ENCODE measurements at regions not wholly inside any gene's neighbourhood (a gene's known extent, or its start where the extent isn't known, plus 50 kb on each side); places are given as distances from the start of the nearest gene placed in this dataset.

DNA sequence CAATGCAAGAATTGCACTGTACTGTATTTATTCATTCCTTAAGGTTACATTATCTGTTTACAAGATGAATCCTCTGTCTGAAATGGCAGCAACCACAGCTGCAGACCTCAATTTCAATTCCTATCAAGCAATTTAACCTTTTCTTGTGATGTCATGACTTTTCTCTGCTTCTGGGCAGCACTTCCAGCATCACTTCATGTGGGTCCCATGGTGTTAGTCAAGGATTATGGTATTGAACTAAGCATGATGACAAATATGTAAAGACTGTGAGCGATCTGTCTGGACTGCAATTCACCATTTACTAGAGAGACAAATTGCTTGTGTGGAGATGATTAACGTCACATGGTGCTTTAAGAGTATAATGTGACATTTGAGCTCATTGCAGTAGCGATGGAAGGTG, 90.5 kb upstream of the CCN2 start:
- H3K27ac ChIP-seq (ENCODE audit: low read depth, low read length): no peak overlapping the region

More for the DNA sequence above, 90.5 kb upstream of the CCN2 start:
- ChIA-PET POLR2A (ENCODE audit: partially characterized antibody) (interaction anchor here (1.0 to 1.2 kb wide), 3 partner anchors 11 to 92 kb away, joined by 3 to 4 read pairs (median 3); partner anchors contain the start of gene CCN2), CTCF (ENCODE audit: partially characterized antibody) (interaction anchor here (0.7 to 1.5 kb wide), 5 partner anchors 16 to 243 kb away, joined by 3 to 4 read pairs (median 3); no protein-coding TSS in a partner anchor)
- H3K4me3 ChIP-seq (ENCODE audit: extremely low read depth in 1 of 4, insufficient read depth in 2 of 4, low read depth in 3 of 4, low read length in 4 of 4): no peak overlapping the region
- no peak overlapping the region for H2BK15ac ChIP-seq (ENCODE audit: low read length)
- 89% methylated on average over 3 of the region's 3 CpGs; no CpG with 5 or more reads in 1 of the 2 experiments for WGBS, 2 experiments (ENCODE audit: extremely low coverage in 1 of 2, insufficient coverage in 1 of 2, insufficient read length in 1 of 2, insufficient replicate concordance in 2 of 2, low coverage in 1 of 2, low lambda C conversion rate in 2 of 2, missing lambda C conversion rate in 1 of 2)
- no peaks in the 10 kb centered on the region for H3K79me1 ChIP-seq (ENCODE audit: low read depth, low read length)
- no peak for DNase-seq (ENCODE audit: low read depth in 1 of 2, low spot score in 2 of 2)
- H3K9ac ChIP-seq (replicated peaks in 1 of 4; ENCODE audit: extremely low read depth in 1 of 4, low read depth in 3 of 4, low read length in 3 of 4): no peak overlapping the region
- H4K20me1 ChIP-seq (replicated peaks in 1 of 2; ENCODE audit: control insufficient read depth in 1 of 2, insufficient read depth in 2 of 2, low read length in 2 of 2): no peaks in the 10 kb centered on the region
- H3K36me3 ChIP-seq (ENCODE audit: control insufficient read depth in 2 of 4, insufficient read depth in 4 of 4, low read length in 3 of 4): no peaks in the 10 kb centered on the region
- no peaks in the 10 kb centered on the region for H3K27me3 ChIP-seq (replicated peaks in 1 of 4; ENCODE audit: control insufficient read depth in 3 of 4, extremely low read depth in 1 of 4, insufficient read depth in 3 of 4, low read length in 3 of 4)
- no peak overlapping the region for H4K5ac ChIP-seq (ENCODE audit: insufficient read length, low read depth, low read length)
- H3K18ac ChIP-seq (ENCODE audit: extremely low read depth, low read length): no peak overlapping the region
- H2BK5ac ChIP-seq (ENCODE audit: low read depth, low read length): no peak overlapping the region
- H2AK5ac ChIP-seq (ENCODE audit: low read depth, low read length): no peak overlapping the region
- H3K4me1 ChIP-seq (replicated peaks in 1 of 4; ENCODE audit: control insufficient read depth in 3 of 4, insufficient read depth in 4 of 4, low read length in 3 of 4): no peaks in the 10 kb centered on the region
- no peak overlapping the region for H2BK12ac ChIP-seq (ENCODE audit: low read depth, low read length)
- FAIRE-seq: no peak
- no peak overlapping the region for H3K56ac ChIP-seq (replicated peaks; ENCODE audit: insufficient read length, low read depth, low read length)
- no peak overlapping the region for H2BK120ac ChIP-seq (replicated peaks; ENCODE audit: low read depth, low read length)
- no peak overlapping the region for H3K14ac ChIP-seq (ENCODE audit: insufficient read length)
- H4K91ac ChIP-seq (replicated peaks; ENCODE audit: insufficient read length, low read length): no peak overlapping the region
- no peaks in the 10 kb centered on the region for H3K23me2 ChIP-seq (ENCODE audit: low read depth, low read length)
- no peak overlapping the region for H3K4ac ChIP-seq (replicated peaks; ENCODE audit: insufficient read length, low read depth, low read length)
- H3K23ac ChIP-seq (ENCODE audit: insufficient read length): no peak overlapping the region
- no peaks in the 10 kb centered on the region for H3K9me3 ChIP-seq (ENCODE audit: insufficient read depth in 2 of 2, low read depth in 1 of 2, low read length in 1 of 2)
- no peak overlapping the region for H3K4me2 ChIP-seq (ENCODE audit: insufficient read depth in 1 of 2, low read depth in 2 of 2, low read length in 2 of 2)
- H2AFZ ChIP-seq (ENCODE audit: low read length): no peak overlapping the region
- no peak overlapping the region for H2BK20ac ChIP-seq (ENCODE audit: low read length)
- H4K8ac ChIP-seq (ENCODE audit: extremely low read depth, insufficient read depth, low read length): no peak overlapping the region
- no peaks in the 10 kb centered on the region for H3K79me2 ChIP-seq (ENCODE audit: control insufficient read depth in 1 of 2, insufficient read depth in 2 of 2, low read length in 2 of 2)

Measured in H1 (cell line).